Activated T-cell treated with anti-CD3 and anti-CD28 coated beads, Interleukin-2, amount 50 U/mL, for 72 hours (primary cell): ENCODE measurements at regions not wholly inside any gene's neighbourhood (a gene's known extent, or its start where the extent isn't known, plus 50 kb on each side); places are given as distances from the start of the nearest gene placed in this dataset.
A peak's percentile ranks its signal among the peaks of the same experiment; 100 is the strongest.

Experiments used
- ATAC-seq, 2 donors: fragments of 150-1000 bp; cut with Tn5 transposase; replicated peaks in 1 of 2; 2 replicates each; pipeline ENCODE4 v1.10.0; 2021; ENCODE audit warnings: moderate library complexity in 2 of 2, mild to moderate bottlenecking in 1 of 2
- DNase-seq, 2 donors: peaks; one replicate each; pipeline ENCODE4 v3.0.0; 2021 to 2022; ENCODE audit warnings: mixed read lengths in 1 of 2
- H3K27ac Mint-ChIP-seq: one replicate; pipeline ENCODE4 v1.8.0; 2022; ENCODE audit warnings: mild to moderate bottlenecking, moderate library complexity, mixed read lengths
- H3K27me3 Mint-ChIP-seq: one replicate; pipeline ENCODE4 v1.8.0; 2022; ENCODE audit warnings: low read depth, mixed read lengths
- H3K36me3 Mint-ChIP-seq, 2 donors: one replicate each; pipeline ENCODE4 v1.8.0; 2022; ENCODE audit warnings: mixed read lengths in 2 of 2, mild to moderate bottlenecking in 1 of 2; ENCODE audit not compliant: insufficient read depth in 2 of 2
- H3K4me1 Mint-ChIP-seq: one replicate; pipeline ENCODE4 v1.8.0; 2022; ENCODE audit warnings: low read depth, mixed read lengths
- H3K4me3 Mint-ChIP-seq, 2 donors: one replicate each; pipeline ENCODE4 v1.8.0; 2022; ENCODE audit warnings: mild to moderate bottlenecking in 2 of 2, mixed read lengths in 2 of 2, moderate library complexity in 2 of 2
- H3K9me3 Mint-ChIP-seq, 2 donors: one replicate each; pipeline ENCODE4 v1.8.0; 2022; ENCODE audit warnings: mixed read lengths in 2 of 2

GRCh38 chr10:34931216-34931615 lies 116.1 kb upstream of the PARD3 start:
- Mint-ChIP-seq H3K27ac (no peak overlapping the region), H3K36me3 (peaks cover 0 to 3% of the 10 kb centered on the region in 2 donors), H3K4me3 (no peak overlapping the region), H3K27me3 (peaks cover 5% of the 10 kb centered on the region), H3K4me1 (no peaks in the 10 kb centered on the region), H3K9me3 (no peaks in the 10 kb centered on the region)
- ATAC-seq: no peak
- no peak for DNase-seq

- DNase-seq (no peak), ATAC-seq (no peak)
- no peak overlapping the region for H3K4me3 Mint-ChIP-seq
- no peaks in the 10 kb centered on the region for H3K4me1 Mint-ChIP-seq
- H3K36me3 Mint-ChIP-seq: peaks cover 6 to 8% of the 10 kb centered on the region in 2 donors
- H3K27me3 Mint-ChIP-seq: no peaks in the 10 kb centered on the region
- no peak overlapping the region for H3K27ac Mint-ChIP-seq
- peaks cover 4 to 5% of the 10 kb centered on the region in 2 donors for H3K9me3 Mint-ChIP-seq
These were observed 107.0 kb upstream of the PARD3 start for GRCh38 chr10:34922138-34922537.

GRCh38 chr10:34920578-34920977 lies 105.5 kb upstream of the PARD3 start:
- DNase-seq (no peak), ATAC-seq (no peak)
- Mint-ChIP-seq H3K4me1 (no peaks in the 10 kb centered on the region), H3K4me3 (no peak overlapping the region), H3K27me3 (no peaks in the 10 kb centered on the region), H3K27ac (peak overlapping the region; percentile 83), H3K9me3 (peaks cover 4 to 5% of the 10 kb centered on the region in 2 donors), H3K36me3 (peaks cover 3 to 8% of the 10 kb centered on the region in 2 donors)

GRCh38 chr10:34918776-34919315 lies 103.8 kb upstream of the PARD3 start:
- H3K9me3 Mint-ChIP-seq: no peaks in the 10 kb centered on the region
- H3K36me3 Mint-ChIP-seq: no peaks in the 10 kb centered on the region
- no peak overlapping the region for H3K27ac Mint-ChIP-seq
- H3K27me3 Mint-ChIP-seq: no peaks in the 10 kb centered on the region
- no peak overlapping the region for H3K4me3 Mint-ChIP-seq
- ATAC-seq (no peak), DNase-seq (no peak)
- H3K4me1 Mint-ChIP-seq: no peaks in the 10 kb centered on the region

GRCh38 chr10:34918060-34918775 lies 103.1 kb upstream of the PARD3 start:
- ATAC-seq: no peak
- DNase-seq: no peak
- no peaks in the 10 kb centered on the region for H3K36me3 Mint-ChIP-seq
- H3K4me1 Mint-ChIP-seq: no peaks in the 10 kb centered on the region
- H3K27ac Mint-ChIP-seq: no peak overlapping the region
- no peaks in the 10 kb centered on the region for H3K9me3 Mint-ChIP-seq
- no peak overlapping the region for H3K4me3 Mint-ChIP-seq
- no peaks in the 10 kb centered on the region for H3K27me3 Mint-ChIP-seq

- H3K27ac Mint-ChIP-seq: no peak overlapping the region
- no peaks in the 10 kb centered on the region for H3K27me3 Mint-ChIP-seq
- no peaks in the 10 kb centered on the region for H3K36me3 Mint-ChIP-seq
- H3K9me3 Mint-ChIP-seq: no peaks in the 10 kb centered on the region
- DNase-seq (peak; percentile 16 to 24), ATAC-seq (peak; percentile 93 to 97)
- H3K4me3 Mint-ChIP-seq: no peak overlapping the region
- H3K4me1 Mint-ChIP-seq: no peaks in the 10 kb centered on the region
These were observed 101.2 kb upstream of the PARD3 start for GRCh38 chr10:34916314-34916713.

GRCh38 chr10:34912771-34913170 lies 97.7 kb upstream of the PARD3 start:
- DNase-seq (no peak), ATAC-seq (no peak)
- H3K4me3 Mint-ChIP-seq: no peak overlapping the region
- H3K27ac Mint-ChIP-seq: no peak overlapping the region
- no peaks in the 10 kb centered on the region for H3K36me3 Mint-ChIP-seq
- H3K9me3 Mint-ChIP-seq: no peaks in the 10 kb centered on the region
- H3K27me3 Mint-ChIP-seq: no peaks in the 10 kb centered on the region
- H3K4me1 Mint-ChIP-seq: no peaks in the 10 kb centered on the region

GRCh38 chr10:34911661-34912205 lies 96.6 kb upstream of the PARD3 start:
- H3K27ac Mint-ChIP-seq: no peak overlapping the region
- DNase-seq: no peak
- no peak overlapping the region for H3K4me3 Mint-ChIP-seq
- no peaks in the 10 kb centered on the region for H3K4me1 Mint-ChIP-seq
- no peaks in the 10 kb centered on the region for H3K9me3 Mint-ChIP-seq
- no peaks in the 10 kb centered on the region for H3K27me3 Mint-ChIP-seq
- ATAC-seq: no peak
- H3K36me3 Mint-ChIP-seq: no peaks in the 10 kb centered on the region

- no peaks in the 10 kb centered on the region for H3K9me3 Mint-ChIP-seq
- no peak overlapping the region for H3K27ac Mint-ChIP-seq
- H3K36me3 Mint-ChIP-seq: no peaks in the 10 kb centered on the region
- DNase-seq: no peak
- no peaks in the 10 kb centered on the region for H3K27me3 Mint-ChIP-seq
- H3K4me3 Mint-ChIP-seq: no peak overlapping the region
- H3K4me1 Mint-ChIP-seq: no peaks in the 10 kb centered on the region
- no peak for ATAC-seq
These were observed 93.4 kb upstream of the PARD3 start for GRCh38 chr10:34908481-34908880.

- Mint-ChIP-seq H3K4me3 (no peak overlapping the region), H3K36me3 (no peaks in the 10 kb centered on the region), H3K4me1 (no peaks in the 10 kb centered on the region), H3K9me3 (no peaks in the 10 kb centered on the region), H3K27me3 (no peaks in the 10 kb centered on the region), H3K27ac (no peak overlapping the region)
- DNase-seq (no peak), ATAC-seq (no peak)
These were observed 92.8 kb upstream of the PARD3 start for GRCh38 chr10:34907743-34908430.

- ATAC-seq (no peak), DNase-seq (no peak)
- H3K27ac Mint-ChIP-seq: no peak overlapping the region
- no peak overlapping the region for H3K4me3 Mint-ChIP-seq
- no peaks in the 10 kb centered on the region for H3K27me3 Mint-ChIP-seq
- no peaks in the 10 kb centered on the region for H3K36me3 Mint-ChIP-seq
- H3K9me3 Mint-ChIP-seq: no peaks in the 10 kb centered on the region
- no peaks in the 10 kb centered on the region for H3K4me1 Mint-ChIP-seq
These were observed 91.2 kb upstream of the PARD3 start for GRCh38 chr10:34906067-34906965.

- no peak overlapping the region for H3K27ac Mint-ChIP-seq
- H3K36me3 Mint-ChIP-seq: no peaks in the 10 kb centered on the region
- H3K4me1 Mint-ChIP-seq: no peaks in the 10 kb centered on the region
- H3K27me3 Mint-ChIP-seq: no peaks in the 10 kb centered on the region
- ATAC-seq (no peak), DNase-seq (no peak)
- H3K9me3 Mint-ChIP-seq: no peaks in the 10 kb centered on the region
- no peak overlapping the region for H3K4me3 Mint-ChIP-seq
These were observed 90.3 kb upstream of the PARD3 start for GRCh38 chr10:34905200-34905927.
